ENCODE measurements at regions not wholly inside any gene's neighbourhood (a gene's known extent, or its start where the extent isn't known, plus 50 kb on each side); places are given as distances from the start of the nearest gene placed in this dataset.
"Not testable (repeated sequence)": the region's sequence is repeated elsewhere in the genome, so short reads cannot be mapped to it uniquely, and the experiment has no call there.

- no peak overlapping the region for H3K4me3 ChIP-seq (ENCODE audit: low read length)
- DNase-seq (ENCODE audit: low read depth, low spot score), result no peak
These were observed 157.7 kb downstream of the RPRM start for GRCh38 chr2:153320879-153321278.

DNA sequence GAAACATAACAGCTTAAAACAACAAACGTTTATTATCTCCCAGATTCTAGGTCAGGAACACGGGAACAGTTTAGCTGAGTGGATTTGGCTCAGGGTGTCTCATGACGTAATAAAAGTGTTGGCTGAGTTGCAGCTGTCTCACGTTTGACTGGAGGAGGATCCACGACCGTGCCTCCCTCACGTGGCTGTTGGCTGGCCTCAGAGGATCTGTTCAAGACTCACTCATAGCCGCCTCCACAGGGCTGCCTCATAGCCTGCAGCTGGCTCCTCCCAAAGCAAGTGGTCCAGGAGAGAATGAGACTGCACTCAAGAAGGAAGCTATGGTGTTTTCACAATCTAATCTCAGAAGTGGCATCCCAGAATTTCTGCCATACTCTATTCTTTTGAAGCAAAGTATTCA is 167.1 kb downstream of the RPRM start:
- no peak for DNase-seq (ENCODE audit: low read depth, low spot score)
- H3K4me3 ChIP-seq (ENCODE audit: low read length), result no peak overlapping the region

DNA sequence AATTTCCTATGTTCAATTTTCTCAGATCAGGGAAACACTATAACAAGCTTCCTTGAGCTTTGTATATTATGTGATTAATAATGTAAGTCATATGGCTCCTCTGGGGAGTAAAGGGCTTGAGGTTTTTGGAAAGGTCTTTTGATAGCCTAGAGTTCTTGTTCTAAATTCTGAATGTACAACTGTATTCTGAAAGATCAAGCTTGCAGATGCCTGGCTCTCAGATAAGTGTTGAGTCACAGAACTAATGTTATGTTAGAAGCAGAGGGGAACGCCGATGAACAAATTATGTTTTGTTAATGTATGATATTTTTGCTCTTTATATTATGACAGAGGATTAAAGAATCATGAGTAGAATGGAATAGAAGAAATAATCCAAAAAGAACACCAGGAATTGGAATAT is 170.1 kb downstream of the RPRM start:
- no peak overlapping the region for H3K4me3 ChIP-seq (ENCODE audit: low read length)
- DNase-seq (ENCODE audit: low read depth, low spot score), result no peak

- no peak for DNase-seq (ENCODE audit: low read depth, low spot score)
- no peak overlapping the region for H3K4me3 ChIP-seq (ENCODE audit: low read length)
These were observed 171.3 kb downstream of the RPRM start for GRCh38 chr2:153307223-153307622.

DNA sequence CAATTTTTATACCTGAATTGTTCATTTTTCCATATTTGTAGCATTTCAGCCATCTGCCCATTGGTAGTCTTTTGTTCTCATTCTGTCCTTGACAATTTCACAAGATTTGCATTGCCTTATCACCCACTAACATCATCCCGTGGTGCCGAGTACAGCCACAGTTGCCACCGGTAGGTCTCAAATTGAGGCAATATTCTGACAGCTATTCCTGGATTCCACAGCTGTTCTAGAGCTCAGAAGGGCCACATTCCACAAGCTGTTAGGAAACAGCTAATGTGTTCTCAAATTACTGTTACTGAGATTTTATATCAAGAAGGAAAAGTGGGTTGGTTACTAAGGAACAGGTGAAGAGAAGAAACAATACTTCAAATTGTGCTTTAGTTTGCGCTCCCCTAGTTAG is 178.8 kb downstream of the RPRM start:
- no peak overlapping the region for H3K4me3 ChIP-seq (ENCODE audit: low read length)
- DNase-seq (ENCODE audit: low read depth, low spot score), result no peak

GRCh38 chr2:153299217-153299616 is 179.3 kb downstream of the RPRM start:
- H3K4me3 ChIP-seq (ENCODE audit: low read length), result no peak overlapping the region
- no peak for DNase-seq (ENCODE audit: low read depth, low spot score)

- H3K4me3 ChIP-seq (ENCODE audit: low read length), result no peak overlapping the region
- no peak for DNase-seq (ENCODE audit: low read depth, low spot score)
These were observed 184.3 kb downstream of the RPRM start for GRCh38 chr2:153294199-153294786.

GRCh38 chr2:153291718-153292117 is 186.8 kb downstream of the RPRM start:
- no peak for DNase-seq (ENCODE audit: low read depth, low spot score)
- no peak overlapping the region for H3K4me3 ChIP-seq (ENCODE audit: low read length)

DNA sequence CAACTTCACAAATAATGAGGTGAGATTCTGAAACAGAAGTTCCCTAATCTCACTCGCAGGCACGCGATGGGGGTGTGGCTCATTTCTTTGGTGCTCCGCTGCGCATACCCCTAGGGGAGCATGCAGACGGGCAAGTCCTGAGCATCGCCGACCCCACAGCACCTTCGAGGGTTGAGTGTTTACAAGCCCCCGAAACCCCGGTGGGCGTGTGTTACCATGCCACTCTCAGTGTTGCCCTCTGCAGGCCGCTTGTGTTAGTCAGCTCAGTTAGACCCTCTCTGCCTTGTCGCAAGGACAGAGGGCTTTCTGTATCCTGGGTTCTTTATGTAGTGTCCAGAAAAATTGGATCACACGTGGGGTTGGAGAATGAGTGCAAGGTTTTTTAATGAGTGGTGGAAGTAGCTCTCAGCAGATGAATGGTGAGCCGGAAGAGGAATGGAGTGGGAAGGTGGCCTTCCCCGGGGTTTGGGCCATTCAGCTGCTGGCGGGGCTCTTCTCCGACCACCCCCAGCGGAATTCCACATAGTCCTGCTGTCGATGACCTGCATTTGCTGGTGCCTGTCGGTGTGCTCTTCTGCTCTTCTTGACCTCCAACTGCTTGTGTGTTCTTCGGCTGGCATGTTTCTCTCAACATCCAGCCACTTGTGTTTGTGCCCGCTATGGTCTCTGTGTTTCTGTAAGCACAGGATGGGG is 191.3 kb downstream of the RPRM start:
- H3K4me3 ChIP-seq (ENCODE audit: low read length), result no peak overlapping the region
- DNase-seq (ENCODE audit: low read depth, low spot score), result no peak

DNA sequence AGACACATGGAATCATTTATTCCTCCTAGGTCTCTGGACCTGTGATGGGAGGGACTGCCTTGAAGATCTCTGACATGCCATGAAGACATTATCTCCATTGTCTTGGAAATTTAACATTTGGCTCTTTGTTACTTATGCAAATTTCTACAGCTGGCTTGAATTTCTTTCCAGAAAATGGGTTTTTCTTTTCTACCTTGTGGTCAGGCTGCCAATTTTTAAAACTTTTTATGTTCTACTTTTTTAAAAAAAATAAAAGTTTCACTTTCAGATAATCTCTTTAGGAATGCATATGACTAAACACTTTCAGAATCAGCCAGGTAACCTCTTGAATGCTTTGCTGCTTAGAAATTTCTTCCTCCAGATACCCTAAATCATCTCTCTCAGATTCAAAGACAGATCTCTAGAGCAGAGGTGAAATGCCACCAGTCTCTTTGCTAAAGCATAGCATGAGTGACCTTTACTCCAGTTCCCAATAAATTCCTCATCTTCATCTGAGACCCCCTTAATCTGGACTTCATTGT is 209.6 kb downstream of the RPRM start:
- H3K4me3 ChIP-seq (ENCODE audit: low read length), result no peak overlapping the region
- no peak for DNase-seq (ENCODE audit: low read depth, low spot score)

DNA sequence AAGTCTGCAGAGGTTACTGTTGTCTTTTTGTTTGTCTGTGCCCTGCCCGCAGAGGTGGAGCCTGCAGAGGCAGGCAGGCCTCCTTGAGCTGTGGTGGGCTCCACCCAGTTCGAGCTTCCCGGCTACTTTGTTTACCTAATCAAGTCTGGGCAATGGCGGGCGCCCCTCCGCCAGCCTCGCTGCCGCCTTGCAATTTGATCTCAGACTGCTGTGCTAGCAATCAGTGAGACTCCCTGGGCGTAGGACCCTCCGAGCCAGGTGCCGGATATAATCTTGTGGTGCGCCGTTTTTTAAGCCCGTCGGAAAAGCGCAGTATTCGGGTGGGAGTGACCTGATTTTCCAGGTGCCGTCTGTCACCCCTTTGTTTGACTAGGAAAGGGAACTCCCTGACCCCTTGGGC is 221.7 kb downstream of the RPRM start:
- not testable (repeated sequence) for H3K4me3 ChIP-seq (ENCODE audit: low read length); DNase-seq (ENCODE audit: low read depth, low spot score)

- DNase-seq (ENCODE audit: low read depth, low spot score); H3K4me3 ChIP-seq (ENCODE audit: low read length): not testable (repeated sequence)
These were observed 231.9 kb downstream of the RPRM start for GRCh38 chr2:153246636-153247035.

GRCh38 chr2:153235516-153235915 is 243.0 kb downstream of the RPRM start:
- no peak overlapping the region for H3K4me3 ChIP-seq (ENCODE audit: low read length)
- DNase-seq (ENCODE audit: low read depth, low spot score), result peak; percentile 71

DNA sequence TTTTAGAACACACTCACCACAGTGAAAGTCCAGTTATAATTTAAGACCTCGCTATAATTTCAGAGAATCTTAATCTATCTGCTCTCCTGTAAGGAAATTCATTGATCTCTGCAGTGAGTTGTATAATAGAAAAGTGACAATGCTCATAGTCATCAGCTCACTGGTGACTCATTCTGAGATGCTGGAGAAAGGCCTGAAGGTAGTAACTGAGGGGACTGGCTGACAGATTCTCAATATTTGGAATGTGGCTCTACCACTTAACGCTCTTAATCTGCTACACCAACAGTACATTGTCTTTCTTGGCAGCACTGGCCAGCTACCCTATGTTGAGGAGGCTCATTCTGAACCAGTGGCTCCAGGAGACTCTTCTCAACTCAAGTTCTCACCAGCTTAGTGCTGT is 246.1 kb downstream of the RPRM start:
- no peak for DNase-seq (ENCODE audit: low read depth, low spot score)
- H3K4me3 ChIP-seq (ENCODE audit: low read length), result no peak overlapping the region

DNA sequence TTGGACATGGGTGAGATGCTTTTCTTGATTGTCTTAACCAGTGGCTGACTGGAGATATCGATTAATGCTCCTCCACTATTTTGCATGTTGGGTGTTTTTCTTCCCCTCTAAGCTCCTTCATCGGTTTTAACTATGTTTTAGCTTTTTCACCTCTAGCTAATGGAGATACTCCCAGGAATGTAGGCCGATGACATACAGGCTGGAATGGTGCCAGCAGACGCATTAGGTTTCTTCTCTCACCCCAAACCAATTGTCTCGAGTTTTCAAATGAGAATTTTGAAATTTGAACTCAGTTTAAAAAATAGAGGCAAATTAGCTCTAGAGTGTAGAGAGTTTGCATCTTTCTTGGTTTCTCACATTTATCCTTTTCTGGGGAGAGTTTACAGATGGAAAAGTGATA is 247.6 kb downstream of the RPRM start:
- DNase-seq (ENCODE audit: low read depth, low spot score), result no peak
- no peak overlapping the region for H3K4me3 ChIP-seq (ENCODE audit: low read length)

DNA sequence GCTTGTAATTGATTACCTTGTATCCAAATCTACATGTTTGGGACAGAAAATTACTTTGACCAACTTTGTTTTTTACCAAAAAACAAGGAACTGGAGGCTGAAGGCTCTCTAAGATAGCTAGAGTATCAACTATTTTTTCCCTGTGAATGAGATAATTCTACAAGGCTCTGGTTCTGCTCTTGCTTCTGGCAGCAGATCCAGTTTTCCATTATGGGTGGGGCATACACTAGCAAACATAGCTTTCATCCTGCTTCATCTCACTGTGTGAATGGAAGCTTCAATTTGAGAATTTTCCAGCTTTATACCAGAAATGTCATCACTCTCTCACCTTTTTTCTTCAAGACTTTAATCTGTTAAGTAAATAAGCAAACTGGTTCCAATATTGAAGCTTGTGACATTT is 249.7 kb downstream of the RPRM start:
- no peak overlapping the region for H3K4me3 ChIP-seq (ENCODE audit: low read length)

GRCh38 chr2:153227981-153228380 is 250.6 kb downstream of the RPRM start:
- no peak overlapping the region for H3K4me3 ChIP-seq (ENCODE audit: low read length)
- DNase-seq (ENCODE audit: low read depth, low spot score), result no peak

More for the DNA sequence above, 249.7 kb downstream of the RPRM start:
- no peak for DNase-seq (ENCODE audit: low read depth, low spot score)

- no peak for DNase-seq (ENCODE audit: low read depth, low spot score)
These were observed 256.1 kb downstream of the RPRM start for GRCh38 chr2:153222231-153223165.

DNA sequence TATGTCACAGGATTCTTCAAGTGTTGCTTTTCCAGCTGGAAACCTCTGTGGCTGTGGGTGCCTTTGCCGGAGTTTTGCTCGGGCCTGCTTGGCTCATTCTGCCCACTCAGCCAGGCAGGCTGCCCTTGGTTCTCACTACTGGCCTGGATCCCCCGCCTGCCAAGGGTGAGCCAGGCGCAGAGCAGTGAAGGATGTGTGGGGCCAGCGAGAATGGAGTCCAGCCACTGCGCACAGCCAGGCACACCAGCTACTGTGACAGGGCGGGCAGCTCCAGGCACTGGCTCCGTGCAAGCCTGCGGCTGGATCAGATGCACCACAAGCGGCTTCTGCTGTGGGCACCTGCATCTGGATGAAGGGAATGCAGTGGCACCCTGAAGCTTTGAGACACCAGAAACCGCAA is 257.1 kb downstream of the RPRM start:
- no peak overlapping the region for H3K4me3 ChIP-seq (ENCODE audit: low read length)
- DNase-seq (ENCODE audit: low read depth, low spot score), result no peak

More at GRCh38 chr2:153222231-153223165, 256.1 kb downstream of the RPRM start:
- no peak overlapping the region for H3K4me3 ChIP-seq (ENCODE audit: low read length)

DNA sequence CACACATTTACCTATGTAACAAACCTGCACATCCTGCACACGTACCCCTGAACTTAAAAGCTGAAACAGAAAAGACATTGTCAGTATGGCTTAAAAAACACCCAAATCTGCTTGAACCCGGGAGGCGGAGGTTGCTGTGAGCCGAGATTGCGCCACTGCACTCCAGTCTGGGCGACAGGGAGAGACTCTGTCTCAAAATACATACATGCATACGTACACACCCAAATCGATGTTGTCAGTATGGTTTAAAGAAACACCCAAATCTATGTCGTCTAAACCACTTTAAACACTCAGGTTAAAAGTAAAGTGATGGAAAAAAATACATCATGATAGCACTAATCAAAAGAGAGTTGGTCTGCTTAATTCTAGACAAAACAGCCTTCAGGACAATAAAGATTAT is 257.5 kb downstream of the RPRM start:
- no peak overlapping the region for H3K4me3 ChIP-seq (ENCODE audit: low read length)
- DNase-seq (ENCODE audit: low read depth, low spot score), result no peak

All from Jurkat, Clone E6-1 (cell line).